GM13976 (cell line): ENCODE measurements at regions not wholly inside any gene's neighbourhood (a gene's known extent, or its start where the extent isn't known, plus 50 kb on each side); places are given as distances from the start of the nearest gene placed in this dataset.
A peak's percentile ranks its signal among the peaks of the same experiment; 100 is the strongest.

Source experiments
- DNase-seq: peaks from one replicate; pipeline ENCODE4 v3.0.0; 2012; ENCODE audit warnings: low spot score
- in situ Hi-C: fragments of 300-500 bp; cut with MboI; formaldehyde crosslinking; loops from one replicate; pipeline ENCODE4 v1.12.0; 2022; ENCODE audit warnings: low sequenced_read_pairs, mixed read lengths, inconsistent platforms; ENCODE audit not compliant: unreplicated experiment
- TF ChIP-seq, protein P1 (sequence below): IDR thresholded peaks from 2 replicates; pipeline ENCODE4 v1.5.1; 2012; ENCODE audit warnings: borderline replicate concordance, mild to moderate bottlenecking; ENCODE audit not compliant: insufficient read depth; ENCODE audit errors: extremely low read depth, missing control alignments, control extremely low read depth

DNA sequence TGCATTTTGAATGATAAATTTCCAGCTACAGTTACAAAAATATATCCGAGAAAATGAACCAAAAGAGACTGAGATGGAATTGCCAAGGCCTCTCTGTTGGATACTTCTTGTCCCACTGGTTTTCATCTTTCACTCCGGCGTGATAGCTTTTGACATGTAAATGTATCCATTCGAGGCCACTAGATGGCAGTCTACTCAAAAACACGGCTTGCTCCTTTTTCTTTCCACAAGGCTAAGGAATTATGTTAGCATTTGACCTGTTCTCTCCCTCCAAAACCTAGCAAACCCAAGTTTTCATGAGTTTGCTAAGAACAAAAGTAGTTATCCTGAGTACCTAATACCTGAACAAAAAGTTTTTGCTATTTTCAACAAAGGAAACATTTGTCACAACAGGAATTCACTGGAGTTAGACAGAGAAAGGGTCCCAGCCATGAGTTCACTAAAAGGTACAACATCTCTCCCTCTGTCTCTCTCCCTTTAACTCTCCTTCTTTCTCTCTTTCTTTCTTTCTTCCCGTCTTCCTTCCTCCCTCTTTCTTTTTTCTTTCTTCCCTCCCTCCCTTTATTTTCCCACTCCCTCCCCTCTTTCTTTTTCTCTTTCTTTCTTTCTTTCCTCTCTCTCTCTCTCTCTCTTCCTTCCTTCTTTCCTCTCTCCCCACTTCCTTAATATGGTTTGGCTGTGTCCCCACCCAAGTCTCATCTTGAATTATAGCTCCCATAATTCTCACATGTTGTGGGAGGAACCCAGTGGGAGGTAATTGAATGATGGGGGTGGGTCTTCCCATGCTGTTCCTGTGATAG is 207.9 kb upstream of the MYO3A start:
- peak; percentile 39 for DNase-seq
- TF ChIP-seq, protein P1, sequence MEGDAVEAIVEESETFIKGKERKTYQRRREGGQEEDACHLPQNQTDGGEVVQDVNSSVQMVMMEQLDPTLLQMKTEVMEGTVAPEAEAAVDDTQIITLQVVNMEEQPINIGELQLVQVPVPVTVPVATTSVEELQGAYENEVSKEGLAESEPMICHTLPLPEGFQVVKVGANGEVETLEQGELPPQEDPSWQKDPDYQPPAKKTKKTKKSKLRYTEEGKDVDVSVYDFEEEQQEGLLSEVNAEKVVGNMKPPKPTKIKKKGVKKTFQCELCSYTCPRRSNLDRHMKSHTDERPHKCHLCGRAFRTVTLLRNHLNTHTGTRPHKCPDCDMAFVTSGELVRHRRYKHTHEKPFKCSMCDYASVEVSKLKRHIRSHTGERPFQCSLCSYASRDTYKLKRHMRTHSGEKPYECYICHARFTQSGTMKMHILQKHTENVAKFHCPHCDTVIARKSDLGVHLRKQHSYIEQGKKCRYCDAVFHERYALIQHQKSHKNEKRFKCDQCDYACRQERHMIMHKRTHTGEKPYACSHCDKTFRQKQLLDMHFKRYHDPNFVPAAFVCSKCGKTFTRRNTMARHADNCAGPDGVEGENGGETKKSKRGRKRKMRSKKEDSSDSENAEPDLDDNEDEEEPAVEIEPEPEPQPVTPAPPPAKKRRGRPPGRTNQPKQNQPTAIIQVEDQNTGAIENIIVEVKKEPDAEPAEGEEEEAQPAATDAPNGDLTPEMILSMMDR, result peak; percentile 47
- in situ Hi-C loops, result no loop called here

DNA sequence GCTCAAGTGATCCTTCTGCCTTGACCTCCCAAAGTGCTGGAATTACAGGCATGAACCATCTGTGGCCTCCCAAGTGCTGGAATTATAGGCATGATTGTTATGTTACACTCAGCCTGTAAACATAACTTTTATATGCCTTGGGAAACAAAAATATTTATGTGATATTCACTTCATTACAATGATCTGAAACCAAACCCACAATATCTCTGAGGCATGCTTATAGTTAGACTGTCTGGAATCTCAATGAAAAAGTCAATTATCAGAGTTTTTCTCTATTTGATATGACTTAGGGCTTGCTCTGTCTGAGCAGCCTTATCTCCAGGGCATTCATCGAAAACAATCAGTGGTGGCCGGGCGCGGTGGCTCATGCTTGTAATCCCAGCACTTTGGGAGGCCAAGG is 195.3 kb upstream of the MYO3A start:
- in situ Hi-C loops, result no loop called here
- DNase-seq, result no peak
- TF ChIP-seq, protein P1, result no peak

DNA sequence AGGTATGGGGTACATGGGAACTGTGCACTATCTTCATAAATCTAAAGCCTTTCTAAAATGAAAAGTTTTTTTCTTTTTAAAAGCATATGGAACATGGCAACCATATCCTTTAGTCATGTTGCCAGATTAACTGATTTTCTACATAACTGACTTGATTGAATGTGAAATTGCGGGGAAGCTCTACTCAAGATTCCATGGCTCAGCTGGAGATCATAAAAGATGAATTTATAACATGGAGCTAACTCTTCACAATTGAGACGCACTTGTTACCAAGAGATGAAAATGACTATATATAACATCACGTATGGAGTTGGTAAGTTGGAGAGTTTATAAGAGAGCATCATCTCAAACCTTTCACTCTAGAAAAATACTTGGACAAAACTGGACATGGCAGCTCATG is 190.2 kb upstream of the MYO3A start:
- in situ Hi-C loops, result no loop called here
- no peak for DNase-seq
- TF ChIP-seq, protein P1, result no peak

DNA sequence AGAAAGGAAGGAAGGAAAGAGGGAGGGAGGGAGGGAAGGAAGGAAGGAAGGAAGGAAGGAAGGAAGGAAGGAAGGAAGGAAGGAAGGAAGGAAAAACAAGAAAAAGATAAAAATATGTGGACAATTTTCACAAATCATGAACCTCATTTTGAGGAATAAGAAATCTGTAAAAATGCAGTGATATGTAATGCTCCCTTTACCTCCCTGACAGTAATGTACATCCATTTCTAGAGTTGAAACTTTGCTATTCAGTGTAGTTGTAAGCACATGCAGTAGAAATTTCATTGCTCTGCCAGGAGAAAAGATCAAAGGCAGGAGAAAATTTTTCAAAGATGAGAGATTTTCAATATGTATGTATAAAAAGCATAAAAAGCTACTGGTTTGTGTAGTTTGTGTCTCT is 189.5 kb upstream of the MYO3A start:
- DNase-seq, result no peak

DNA sequence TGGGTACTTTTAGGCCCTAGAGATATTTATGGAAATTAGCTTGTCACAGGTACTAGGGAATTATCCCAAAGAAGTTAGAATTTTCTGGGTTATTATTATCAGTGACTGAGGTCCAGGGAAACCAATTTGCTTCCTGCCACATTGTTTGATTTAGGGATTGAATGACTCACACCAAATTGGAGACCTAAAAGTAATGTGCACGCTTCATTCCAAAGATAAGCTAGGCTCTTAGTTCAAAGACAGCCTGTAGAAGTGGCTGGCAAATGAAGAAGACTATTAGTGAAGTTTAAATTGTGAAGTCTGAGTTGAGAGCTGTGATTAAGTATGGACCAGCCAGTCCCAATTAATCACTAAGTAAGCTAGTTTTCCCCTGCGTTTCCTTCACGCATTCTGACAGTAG is 188.1 kb upstream of the MYO3A start:
- no peak for DNase-seq
- in situ Hi-C loops, result no loop called here
- TF ChIP-seq, protein P1, result no peak

More for the DNA sequence above, 189.5 kb upstream of the MYO3A start:
- TF ChIP-seq, protein P1, result no peak
- in situ Hi-C loops, result no loop called here

DNA sequence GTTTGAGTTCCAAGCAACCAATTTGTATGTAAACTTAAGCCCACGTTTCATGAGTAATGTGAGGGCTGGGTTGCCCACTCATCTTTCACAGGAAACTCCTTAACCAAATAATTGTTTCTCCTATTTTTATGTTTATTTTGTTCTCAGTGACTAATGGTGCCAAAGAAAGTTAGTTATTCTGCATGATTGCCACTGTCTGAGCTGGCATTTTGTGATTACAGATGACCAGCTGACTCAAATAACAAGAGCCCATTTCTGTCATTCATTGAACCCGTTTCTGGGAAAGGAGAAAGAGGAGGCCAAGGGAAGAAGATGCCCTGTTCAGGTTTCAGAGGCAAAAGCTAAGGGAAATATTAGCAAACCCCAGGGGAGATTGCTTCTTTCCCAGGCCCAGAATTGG is 186.9 kb upstream of the MYO3A start:
- TF ChIP-seq, protein P1, result no peak
- in situ Hi-C loops, result no loop called here
- DNase-seq, result no peak

DNA sequence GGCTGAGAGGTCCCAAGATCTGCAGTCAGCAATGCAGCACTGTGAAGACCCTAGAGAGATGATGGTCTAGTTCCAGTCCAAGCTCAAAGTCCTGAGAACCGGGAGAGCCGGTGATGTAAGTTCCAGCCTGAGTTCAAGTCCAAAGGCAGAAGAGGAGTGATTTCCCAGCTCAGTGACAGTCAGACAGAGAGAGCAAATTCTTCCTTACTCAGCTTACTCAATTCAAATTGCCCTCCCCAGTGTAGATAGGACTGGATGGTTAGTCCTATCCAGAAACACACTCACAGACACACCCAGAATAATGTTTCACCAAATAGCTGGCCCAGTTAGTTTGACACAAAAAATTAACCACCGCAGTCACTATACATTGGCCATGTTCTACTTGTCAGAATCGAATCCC is 185.5 kb upstream of the MYO3A start:
- in situ Hi-C loops, result no loop called here
- TF ChIP-seq, protein P1, result no peak
- no peak for DNase-seq
